ENCODE measurements at regions not wholly inside any gene's neighbourhood (a gene's known extent, or its start where the extent isn't known, plus 50 kb on each side); places are given as distances from the start of the nearest gene placed in this dataset.
A peak's percentile ranks its signal among the peaks of the same experiment; 100 is the strongest.

- Histone ChIP-seq H3K4me1 (ENCODE audit: insufficient read depth, low read length) (peaks cover 9% of the 10 kb centered on the region), H4K20me1 (ENCODE audit: insufficient read depth, low read length) (no peaks in the 10 kb centered on the region), H3K4me2 (ENCODE audit: low read length) (peak overlapping the region; percentile 84), H3K9ac (ENCODE audit: low read length) (no peak overlapping the region), H3K79me2 (ENCODE audit: insufficient read depth, low read length) (no peaks in the 10 kb centered on the region), H3K36me3 (ENCODE audit: insufficient read depth, low read length) (no peaks in the 10 kb centered on the region), H3K27me3 (ENCODE audit: insufficient read depth, low read length) (no peaks in the 10 kb centered on the region), H3K27ac (ENCODE audit: low read depth, low read length) (no peak overlapping the region), H3K4me3 (ENCODE audit: insufficient read depth, low read depth, low read length) (no peak overlapping the region), H3K9me3 (ENCODE audit: insufficient read depth, low read depth, low read length) (no peaks in the 10 kb centered on the region), H2AFZ (ENCODE audit: low read depth, low read length) (peak overlapping the region; percentile 27)
- peak; percentile 8 for TF ChIP-seq CTCF (IDR thresholded peaks at IDR 0.05; ENCODE audit: insufficient read depth, low read depth, low read length)
- TF ChIP-seq EZH2 (IDR thresholded peaks at IDR 0.05; ENCODE audit: insufficient read depth, low read length), result no peak
- peaks cover 13% of the 10 kb centered on the region for H3K27me3 Mint-ChIP-seq (ENCODE audit: low read depth, unreplicated experiment)
- H3K27ac Mint-ChIP-seq (ENCODE audit: unreplicated experiment), result no peak overlapping the region
- no peaks in the 10 kb centered on the region for H3K36me3 Mint-ChIP-seq (ENCODE audit: low read depth, unreplicated experiment)
- FAIRE-seq (no peak), DNase-seq (ENCODE audit: low read depth) (no peak)
- H3K4me1 Mint-ChIP-seq (ENCODE audit: low read depth, unreplicated experiment), result peaks cover 11% of the 10 kb centered on the region
- H3K9me3 Mint-ChIP-seq (ENCODE audit: unreplicated experiment), result peaks cover 8% of the 10 kb centered on the region
- H3K4me3 Mint-ChIP-seq (ENCODE audit: unreplicated experiment), result no peak overlapping the region
These were observed 143.2 kb downstream of the PSAT1 start for GRCh38 chr9:78439866-78440830.

- peaks cover 10% of the 10 kb centered on the region for H3K9me3 Mint-ChIP-seq (ENCODE audit: unreplicated experiment)
- H3K27me3 Mint-ChIP-seq (ENCODE audit: low read depth, unreplicated experiment), result peaks cover 10% of the 10 kb centered on the region
- Histone ChIP-seq H3K9ac (ENCODE audit: low read length) (no peak overlapping the region), H2AFZ (ENCODE audit: low read depth, low read length) (no peak overlapping the region), H3K79me2 (ENCODE audit: insufficient read depth, low read length) (no peaks in the 10 kb centered on the region), H3K27ac (ENCODE audit: low read depth, low read length) (no peak overlapping the region), H3K4me1 (ENCODE audit: insufficient read depth, low read length) (peaks cover 9% of the 10 kb centered on the region), H3K36me3 (ENCODE audit: insufficient read depth, low read length) (no peaks in the 10 kb centered on the region), H3K9me3 (ENCODE audit: insufficient read depth, low read depth, low read length) (no peaks in the 10 kb centered on the region), H3K4me2 (ENCODE audit: low read length) (no peak overlapping the region), H4K20me1 (ENCODE audit: insufficient read depth, low read length) (no peaks in the 10 kb centered on the region), H3K27me3 (ENCODE audit: insufficient read depth, low read length) (no peaks in the 10 kb centered on the region), H3K4me3 (ENCODE audit: insufficient read depth, low read depth, low read length) (no peak overlapping the region)
- H3K4me3 Mint-ChIP-seq (ENCODE audit: unreplicated experiment), result no peak overlapping the region
- peaks cover 2% of the 10 kb centered on the region for H3K36me3 Mint-ChIP-seq (ENCODE audit: low read depth, unreplicated experiment)
- DNase-seq (ENCODE audit: low read depth) (no peak), FAIRE-seq (no peak)
- no peak for TF ChIP-seq EZH2 (IDR thresholded peaks at IDR 0.05; ENCODE audit: insufficient read depth, low read length)
- TF ChIP-seq CTCF (IDR thresholded peaks at IDR 0.05; ENCODE audit: insufficient read depth, low read depth, low read length), result no peak
- no peak overlapping the region for H3K27ac Mint-ChIP-seq (ENCODE audit: unreplicated experiment)
- H3K4me1 Mint-ChIP-seq (ENCODE audit: low read depth, unreplicated experiment), result peaks cover 11% of the 10 kb centered on the region
These were observed 144.5 kb downstream of the PSAT1 start for GRCh38 chr9:78441396-78441795.

All from astrocyte (in vitro differentiated cells and primary cell).